Stimulated activated CD4-positive, alpha-beta T cell treated with anti-CD3 and anti-CD28 coated beads, TNF-alpha, amount 100 ng/mL, for 1 hour (primary cell): ENCODE measurements at regions not wholly inside any gene's neighbourhood (a gene's known extent, or its start where the extent isn't known, plus 50 kb on each side); places are given as distances from the start of the nearest gene placed in this dataset.
"Not testable (repeated sequence)": the region's sequence is repeated elsewhere in the genome, so short reads cannot be mapped to it uniquely, and the experiment has no call there.

Experiments
- DNase-seq, 3 donors: peaks; one replicate each; pipeline ENCODE4 v3.0.0-alpha.2; 2020; ENCODE audit warnings: low read depth in 3 of 3, low spot score in 1 of 3

GRCh38 chr4:3865986-3866812 lies 100.0 kb downstream of the ADRA2C start:
- DNase-seq, result no peak

DNA sequence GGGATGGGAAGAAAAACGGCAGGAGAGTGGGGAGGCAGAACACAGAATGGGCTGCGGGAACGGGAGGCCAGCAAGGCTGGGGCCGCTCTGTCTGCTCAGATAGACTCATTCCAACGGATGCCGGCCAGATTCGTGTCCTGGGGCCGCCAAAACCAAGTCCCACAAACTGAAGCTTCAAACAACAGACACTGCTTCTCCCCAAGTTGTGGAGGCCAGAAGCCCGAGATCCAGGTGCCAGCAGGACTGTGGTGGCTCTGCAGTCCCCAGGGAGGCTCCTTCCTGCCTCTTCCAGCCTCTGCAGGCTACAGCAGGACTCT lies 100.6 kb downstream of the ADRA2C start:
- no peak for DNase-seq

DNA sequence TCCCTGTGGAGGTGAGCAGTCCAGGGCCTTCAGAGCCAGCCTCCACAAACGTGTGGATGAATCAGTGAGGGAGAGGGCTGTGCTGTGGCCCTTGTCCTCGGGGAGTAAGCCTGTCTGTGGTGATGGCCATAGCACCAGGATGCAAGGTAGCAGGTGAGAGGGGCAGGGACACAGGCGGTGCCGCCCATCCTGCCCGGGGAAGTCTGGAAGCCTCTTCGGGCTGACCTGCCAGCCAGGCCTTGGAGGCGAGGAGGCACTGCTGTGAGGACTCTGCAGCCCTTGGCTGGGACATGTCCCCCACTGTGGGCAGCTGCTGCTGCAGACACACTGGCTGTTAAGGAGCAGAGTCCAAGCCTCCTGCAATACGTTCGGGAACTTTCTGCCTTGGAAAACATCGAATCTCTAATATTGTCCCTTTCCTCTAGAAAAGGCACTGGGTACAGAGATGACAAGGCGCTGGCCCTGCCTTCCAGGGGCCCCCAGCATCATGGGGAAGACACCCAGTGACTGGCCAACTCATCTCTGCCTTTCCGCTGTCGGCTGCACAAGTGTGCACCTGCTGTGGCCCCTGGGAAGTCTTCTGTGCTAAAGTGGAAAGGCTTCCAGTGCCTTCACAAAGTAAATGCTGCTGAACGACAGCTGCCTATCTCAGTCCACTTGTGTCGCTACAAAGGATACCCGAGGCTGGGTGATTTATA lies 101.4 kb downstream of the ADRA2C start:
- DNase-seq, result no peak

GRCh38 chr4:3868211-3869173 lies 102.3 kb downstream of the ADRA2C start:
- DNase-seq, result no peak

- no peak for DNase-seq
Measured at GRCh38 chr4:3869174-3869572, 103.0 kb downstream of the ADRA2C start.

- no peak for DNase-seq
Measured at GRCh38 chr4:3869661-3870566, 103.7 kb downstream of the ADRA2C start.

DNA sequence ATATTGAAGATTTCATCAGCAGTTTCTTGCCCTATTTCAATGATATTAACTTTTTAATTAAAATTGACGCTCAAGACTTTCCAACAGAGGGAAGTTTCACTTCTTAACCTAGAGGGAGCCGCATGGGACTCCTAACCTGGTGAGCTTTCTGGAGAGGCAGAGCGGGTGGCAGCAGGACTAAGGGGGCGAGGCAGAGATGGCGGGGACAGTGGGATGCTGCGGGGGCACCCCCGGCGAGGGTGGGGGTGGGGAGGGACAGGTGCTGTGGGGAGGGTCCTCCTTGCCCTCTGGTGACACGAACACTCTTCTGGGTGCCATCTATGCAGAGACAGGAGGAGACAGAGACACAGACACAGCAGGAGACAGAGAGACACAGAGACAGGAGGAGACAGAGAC lies 104.4 kb downstream of the ADRA2C start:
- DNase-seq, result no peak

- no peak for DNase-seq
Measured at GRCh38 chr4:3871181-3871852, 105.1 kb downstream of the ADRA2C start.

GRCh38 chr4:3871881-3872833 lies 106.0 kb downstream of the ADRA2C start:
- DNase-seq, result no peak

GRCh38 chr4:3872834-3873313 lies 106.7 kb downstream of the ADRA2C start:
- DNase-seq, result no peak

- DNase-seq, result no peak
Measured at GRCh38 chr4:3873408-3874027, 107.3 kb downstream of the ADRA2C start.

- DNase-seq, result no peak
Measured at GRCh38 chr4:3874028-3874415, 107.8 kb downstream of the ADRA2C start.

- no peak for DNase-seq
Measured at GRCh38 chr4:3874525-3875110, 108.4 kb downstream of the ADRA2C start.

GRCh38 chr4:3875466-3875865 lies 109.3 kb downstream of the ADRA2C start:
- no peak for DNase-seq

- DNase-seq, result not testable (repeated sequence)
Measured at GRCh38 chr4:3876057-3876845, 110.1 kb downstream of the ADRA2C start.

DNA sequence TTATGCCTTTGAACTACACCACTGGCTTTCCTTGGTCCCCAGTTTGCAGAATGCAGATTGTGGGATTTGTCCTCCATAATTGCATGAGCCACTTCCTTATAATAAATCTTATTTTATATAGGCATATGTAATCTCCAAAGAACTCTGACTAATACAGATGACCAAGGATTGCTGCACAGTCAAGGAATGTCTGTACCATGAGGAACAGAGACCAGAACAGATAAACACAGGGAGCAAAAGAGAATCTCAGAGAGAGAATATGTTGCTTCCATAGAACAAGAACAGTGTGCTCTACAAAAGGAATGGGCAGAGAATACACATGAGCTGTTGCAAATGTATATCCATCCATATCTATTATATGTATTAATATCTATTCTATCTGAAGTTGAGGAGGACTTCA lies 111.1 kb downstream of the ADRA2C start:
- no peak for DNase-seq

DNA sequence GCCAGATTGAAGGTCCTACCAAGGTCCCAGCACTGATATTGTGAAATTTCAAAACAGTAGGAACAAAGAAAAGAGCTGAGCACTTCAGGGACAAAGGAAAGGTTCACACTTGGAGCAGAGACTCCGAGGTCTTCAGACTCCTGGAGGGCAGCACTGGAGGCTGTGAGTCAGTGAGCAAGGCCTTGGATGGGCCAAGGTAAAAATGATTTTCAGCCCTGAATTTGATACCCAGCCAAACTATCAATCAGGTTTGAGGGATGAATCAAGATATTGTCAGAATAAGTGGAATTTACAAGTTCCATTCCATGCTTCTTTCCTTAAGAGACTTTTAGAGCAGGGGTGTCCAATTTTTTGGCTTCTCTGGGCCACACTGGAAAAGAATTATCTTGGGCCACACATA lies 111.7 kb downstream of the ADRA2C start:
- DNase-seq, result no peak
